ENCODE measurements at regions not wholly inside any gene's neighbourhood (a gene's known extent, or its start where the extent isn't known, plus 50 kb on each side); places are given as distances from the start of the nearest gene placed in this dataset.

DNA sequence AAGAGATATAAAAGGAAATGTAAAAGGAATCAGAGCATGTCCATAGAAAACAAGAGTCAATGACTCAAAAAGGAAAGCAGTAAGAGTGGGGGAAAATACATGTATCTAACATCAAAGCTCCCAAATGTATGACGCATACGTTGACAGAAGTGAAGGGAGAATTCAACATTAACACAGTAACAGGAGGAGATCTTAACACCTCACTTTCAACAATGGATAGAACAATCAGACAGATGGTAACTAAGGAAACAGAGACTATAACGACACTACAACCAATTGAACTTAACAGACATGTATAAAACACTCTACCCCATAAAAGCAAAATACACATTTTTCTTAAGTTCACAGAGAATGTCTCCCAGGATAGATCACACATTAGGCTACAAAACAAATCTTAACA is 774.8 kb upstream of the ARGLU1 start:
- no peak for DNase-seq
- Histone ChIP-seq H3K14ac (ENCODE audit: insufficient read depth, low read length) (no peak overlapping the region), H3K4me2 (ENCODE audit: insufficient read depth, insufficient read length, low read length) (no peak overlapping the region), H2BK15ac (ENCODE audit: low read depth, low read length) (no peak overlapping the region), H3K27ac (ENCODE audit: insufficient read length, low read depth, low read length) (no peak overlapping the region), H3K56ac (ENCODE audit: insufficient read length, low read depth, low read length) (no peak overlapping the region), H3K79me1 (ENCODE audit: insufficient read depth, low read depth, low read length, poor library complexity, severe bottlenecking) (no peaks in the 10 kb centered on the region), H2AFZ (ENCODE audit: low read length) (no peak overlapping the region), H3K18ac (ENCODE audit: insufficient read length, low read depth, low read length) (no peak overlapping the region), H4K20me1 (ENCODE audit: control insufficient read depth, insufficient read depth, insufficient read length) (no peaks in the 10 kb centered on the region), H2AK5ac (ENCODE audit: insufficient read length, low read length) (no peak overlapping the region), H3K9me3 (ENCODE audit: control insufficient read depth, low read depth, low read length) (no peaks in the 10 kb centered on the region), H3K9ac (ENCODE audit: extremely low read depth, insufficient read length, low read length) (no peak overlapping the region), H2BK120ac (ENCODE audit: low read depth, low read length, poor library complexity, severe bottlenecking) (no peak overlapping the region), H4K8ac (replicated peaks; ENCODE audit: insufficient read length, low read depth, low read length) (no peak overlapping the region), H3K4ac (ENCODE audit: low read depth, low read length) (no peak overlapping the region), H2BK20ac (ENCODE audit: low read depth, low read length, poor library complexity, severe bottlenecking) (no peak overlapping the region), H3K23ac (ENCODE audit: insufficient read length, low read depth, low read length) (no peak overlapping the region), H2BK12ac (ENCODE audit: insufficient read length, low read depth, low read length) (no peak overlapping the region), H2BK5ac (ENCODE audit: insufficient read length, low read length) (no peak overlapping the region), H4K5ac (ENCODE audit: insufficient read length, low read depth, low read length) (no peak overlapping the region), H4K91ac (ENCODE audit: insufficient read length, low read depth, low read length) (no peak overlapping the region), H3K4me1 (ENCODE audit: insufficient read depth, low read length) (peaks cover 4% of the 10 kb centered on the region; the same call in 1 of the 2 replicates), H3K79me2 (ENCODE audit: insufficient read depth, low read length) (no peaks in the 10 kb centered on the region), H3K23me2 (ENCODE audit: insufficient read length, low read depth, low read length, poor library complexity, severe bottlenecking) (no peaks in the 10 kb centered on the region), H3T11ph (ENCODE audit: low read length) (no peak overlapping the region), H3K27me3 (ENCODE audit: insufficient read depth, low read length) (no peaks in the 10 kb centered on the region)
- Mint-ChIP-seq H3K27ac (no peak overlapping the region), H3K4me1 (peaks cover 6 to 9% of the 10 kb centered on the region in 2 experiments), H3K27me3 (ENCODE audit: low read depth) (no peaks in the 10 kb centered on the region), H3K36me3 (ENCODE audit: insufficient read depth in 1 of 3, low read depth in 3 of 3) (no peaks in the 10 kb centered on the region), H3K9me3 (no peaks in the 10 kb centered on the region), H3K4me3 (no peak overlapping the region)
- no peak for TF ChIP-seq CTCF (conservative IDR thresholded peaks at IDR 0.05)
- no CpG with 5 or more reads among the region's 3 CpGs for WGBS (ENCODE audit: extremely low coverage, insufficient read length, low lambda C conversion rate)

Data from H9 (cell line).